ENCODE measurements at regions not wholly inside any gene's neighbourhood (a gene's known extent, or its start where the extent isn't known, plus 50 kb on each side); places are given as distances from the start of the nearest gene placed in this dataset.

- DNase-seq: no peak
These were observed 297.4 kb downstream of the HNRNPD start for GRCh38 chr4:82076359-82076758.

GRCh38 chr4:82071951-82072350 lies 301.8 kb downstream of the HNRNPD start:
- no peak for DNase-seq

GRCh38 chr4:82069883-82070638 lies 303.7 kb downstream of the HNRNPD start:
- no peak for DNase-seq

GRCh38 chr4:82063017-82063416 lies 310.8 kb downstream of the HNRNPD start:
- DNase-seq: no peak

GRCh38 chr4:82057990-82058544 lies 315.7 kb downstream of the HNRNPD start:
- no peak for DNase-seq

GRCh38 chr4:82055156-82055555 lies 318.6 kb downstream of the HNRNPD start:
- no peak for DNase-seq

- DNase-seq: no peak
These were observed 320.4 kb downstream of the HNRNPD start for GRCh38 chr4:82053396-82053795.

GRCh38 chr4:82050796-82051195 lies 323.0 kb downstream of the HNRNPD start:
- DNase-seq: no peak

GRCh38 chr4:82049294-82049693 lies 324.5 kb downstream of the HNRNPD start:
- DNase-seq: no peak

GRCh38 chr4:82047731-82048130 lies 326.1 kb downstream of the HNRNPD start:
- no peak for DNase-seq

GRCh38 chr4:82046796-82047195 lies 327.0 kb downstream of the HNRNPD start:
- DNase-seq: no peak

- DNase-seq: no peak
These were observed 328.5 kb downstream of the HNRNPD start for GRCh38 chr4:82045267-82045666.

- DNase-seq: peak; percentile 1
These were observed 329.4 kb downstream of the HNRNPD start for GRCh38 chr4:82044141-82044993.

- DNase-seq: no peak
These were observed 330.0 kb downstream of the HNRNPD start for GRCh38 chr4:82043809-82044137.

- no peak for DNase-seq
These were observed 330.5 kb downstream of the HNRNPD start for GRCh38 chr4:82043081-82043808.

GRCh38 chr4:82042042-82042441 lies 331.7 kb downstream of the HNRNPD start:
- DNase-seq: no peak

- no peak for DNase-seq
These were observed 334.9 kb downstream of the HNRNPD start for GRCh38 chr4:82038936-82039335.

- DNase-seq: no peak
These were observed 337.6 kb downstream of the HNRNPD start for GRCh38 chr4:82036181-82036580.

GRCh38 chr4:82034878-82035277 lies 338.9 kb downstream of the HNRNPD start:
- DNase-seq: no peak

GRCh38 chr4:82033862-82034261 lies 339.9 kb downstream of the HNRNPD start:
- DNase-seq: no peak

GRCh38 chr4:82031376-82031927 lies 342.3 kb downstream of the HNRNPD start:
- no peak for DNase-seq

GRCh38 chr4:82017680-82018079 lies 356.1 kb downstream of the HNRNPD start:
- DNase-seq: peak; percentile 36

- DNase-seq: peak; percentile 21
These were observed 368.6 kb downstream of the HNRNPD start for GRCh38 chr4:82005158-82005557.

All from dermis blood vessel endothelial cell (primary cell).